Effector memory CD4-positive, alpha-beta T cell (primary cell): ENCODE measurements at regions not wholly inside any gene's neighbourhood (a gene's known extent, or its start where the extent isn't known, plus 50 kb on each side); places are given as distances from the start of the nearest gene placed in this dataset.
"Not testable (repeated sequence)": the region's sequence is repeated elsewhere in the genome, so short reads cannot be mapped to it uniquely, and the experiment has no call there.

Experiments used
- DNase-seq, 3 donors: peaks; one replicate each; pipeline ENCODE4 v3.0.0-alpha.2; 2020
- H3K27ac ChIP-seq: 2 replicates; pipeline ENCODE4 v1.7.0; 2013; ENCODE audit warnings: mild to moderate bottlenecking, low read length, moderate library complexity; ENCODE audit not compliant: insufficient read depth, poor library complexity, severe bottlenecking
- H3K27me3 ChIP-seq: replicated peaks from 2 replicates; pipeline ENCODE4 v1.7.0; 2013; ENCODE audit warnings: mild to moderate bottlenecking, low read length; ENCODE audit not compliant: insufficient read depth, control insufficient read depth, poor library complexity, severe bottlenecking
- H3K36me3 ChIP-seq: 2 replicates; pipeline ENCODE4 v1.7.0; 2013; ENCODE audit warnings: mild to moderate bottlenecking, low read length, moderate library complexity; ENCODE audit not compliant: control insufficient read depth, insufficient read depth
- H3K4me1 ChIP-seq: 2 replicates; pipeline ENCODE4 v1.7.0; 2013; ENCODE audit warnings: low read length, mild to moderate bottlenecking; ENCODE audit not compliant: control insufficient read depth, insufficient read depth, poor library complexity, severe bottlenecking
- H3K4me3 ChIP-seq: 2 replicates; pipeline ENCODE4 v1.7.0; 2013; ENCODE audit warnings: low read length, low read depth, mild to moderate bottlenecking; ENCODE audit not compliant: insufficient read depth, poor library complexity, severe bottlenecking
- H3K9me3 ChIP-seq: 2 replicates; pipeline ENCODE4 v1.7.0; 2013; ENCODE audit warnings: mild to moderate bottlenecking, low read length, moderate library complexity; ENCODE audit not compliant: control insufficient read depth

DNA sequence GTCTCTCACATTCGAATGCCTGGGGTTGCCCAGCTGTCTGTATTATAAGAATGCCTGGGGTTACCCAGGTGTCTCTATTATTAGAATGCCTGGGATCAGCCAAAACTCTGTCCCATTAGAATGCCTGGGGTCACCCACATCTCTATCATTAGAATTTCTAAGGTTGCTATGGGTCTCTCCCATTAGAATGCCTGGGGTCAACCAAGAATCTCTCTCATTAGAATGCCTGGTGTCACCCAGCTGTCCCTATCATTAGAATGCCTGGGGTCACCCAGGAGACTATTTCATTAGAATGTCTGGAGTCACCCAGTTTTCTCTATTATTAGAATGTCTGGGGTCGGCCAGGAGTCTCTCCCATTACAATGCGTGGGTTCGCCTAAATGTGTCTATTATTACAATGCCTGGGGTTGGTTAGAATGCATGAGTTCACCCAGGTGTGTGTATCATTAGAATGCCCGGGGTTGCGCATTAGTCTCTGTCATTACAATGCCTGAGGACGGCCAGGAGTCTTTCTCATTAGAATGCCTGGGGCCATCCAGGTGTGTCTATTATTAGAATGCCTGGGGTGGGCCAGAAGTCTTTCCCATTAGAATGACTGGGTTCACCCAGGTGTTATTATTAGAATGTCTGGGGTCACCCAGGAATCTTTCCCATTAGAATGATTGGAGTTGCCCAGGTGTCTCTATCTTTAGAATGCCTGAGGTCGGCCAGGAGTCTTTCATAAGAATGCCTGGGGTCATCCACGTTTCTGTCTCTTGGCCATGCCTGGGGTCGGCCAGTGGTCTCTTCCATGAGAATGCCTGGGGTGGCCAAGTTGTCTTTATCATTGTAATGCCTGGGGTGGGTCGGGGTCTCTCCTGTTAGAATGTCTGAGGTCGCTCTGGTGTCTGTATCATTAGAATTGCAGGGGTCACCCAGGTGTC is 59.6 kb downstream of the RNF187 start:
- H3K9me3 ChIP-seq: no peaks in the 10 kb centered on the region
- H3K27ac ChIP-seq: no peak overlapping the region
- H3K36me3 ChIP-seq: no peaks in the 10 kb centered on the region
- no peak for DNase-seq
- no peaks in the 10 kb centered on the region for H3K4me1 ChIP-seq
- no peaks in the 10 kb centered on the region for H3K27me3 ChIP-seq
- H3K4me3 ChIP-seq: no peak overlapping the region

DNA sequence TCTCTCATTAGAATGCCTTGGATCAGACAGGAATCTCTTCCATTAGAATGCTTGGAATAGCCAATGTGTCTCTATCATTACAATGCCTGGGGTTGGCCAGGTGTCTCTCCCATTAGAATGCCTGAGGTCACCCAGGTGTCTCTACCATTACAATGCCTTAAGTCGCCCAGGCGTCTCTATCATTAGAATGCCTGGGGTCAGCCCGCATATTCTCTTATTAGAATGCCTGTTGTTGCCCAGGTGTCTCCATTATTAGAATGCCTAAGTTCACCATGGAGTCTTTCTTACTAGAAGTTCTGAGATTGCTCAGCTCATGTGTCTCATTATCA is 60.2 kb downstream of the RNF187 start:
- no peak for DNase-seq
- H3K27me3 ChIP-seq: no peaks in the 10 kb centered on the region

DNA sequence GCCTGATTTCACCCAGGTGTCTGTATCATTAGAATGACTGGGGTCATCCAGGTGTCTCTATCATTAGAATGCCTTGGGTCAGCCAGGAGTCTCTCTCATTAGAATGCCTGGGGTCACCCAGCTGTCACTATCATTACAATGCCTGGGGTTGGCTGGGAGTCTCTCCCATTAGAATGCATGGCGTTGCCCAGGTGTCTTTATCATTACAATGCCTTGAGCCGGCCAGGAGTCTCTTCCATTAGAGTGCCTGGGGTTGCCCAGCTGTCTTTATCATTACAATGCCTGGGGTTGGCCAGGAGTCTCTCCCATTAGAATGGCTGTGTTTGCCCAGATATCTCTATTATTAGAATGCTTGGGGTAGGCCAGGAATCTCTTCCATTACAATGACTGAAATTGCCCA is 61.6 kb downstream of the RNF187 start:
- no peak overlapping the region for H3K27ac ChIP-seq
- no peaks in the 10 kb centered on the region for H3K27me3 ChIP-seq
- no peaks in the 10 kb centered on the region for H3K36me3 ChIP-seq
- no peaks in the 10 kb centered on the region for H3K4me1 ChIP-seq
- no peak overlapping the region for H3K4me3 ChIP-seq
- DNase-seq: no peak
- H3K9me3 ChIP-seq: no peaks in the 10 kb centered on the region

More for the DNA sequence above, 60.2 kb downstream of the RNF187 start:
- Histone ChIP-seq H3K36me3 (no peaks in the 10 kb centered on the region), H3K4me1 (no peaks in the 10 kb centered on the region), H3K9me3 (no peaks in the 10 kb centered on the region), H3K27ac (no peak overlapping the region), H3K4me3 (no peak overlapping the region)

DNA sequence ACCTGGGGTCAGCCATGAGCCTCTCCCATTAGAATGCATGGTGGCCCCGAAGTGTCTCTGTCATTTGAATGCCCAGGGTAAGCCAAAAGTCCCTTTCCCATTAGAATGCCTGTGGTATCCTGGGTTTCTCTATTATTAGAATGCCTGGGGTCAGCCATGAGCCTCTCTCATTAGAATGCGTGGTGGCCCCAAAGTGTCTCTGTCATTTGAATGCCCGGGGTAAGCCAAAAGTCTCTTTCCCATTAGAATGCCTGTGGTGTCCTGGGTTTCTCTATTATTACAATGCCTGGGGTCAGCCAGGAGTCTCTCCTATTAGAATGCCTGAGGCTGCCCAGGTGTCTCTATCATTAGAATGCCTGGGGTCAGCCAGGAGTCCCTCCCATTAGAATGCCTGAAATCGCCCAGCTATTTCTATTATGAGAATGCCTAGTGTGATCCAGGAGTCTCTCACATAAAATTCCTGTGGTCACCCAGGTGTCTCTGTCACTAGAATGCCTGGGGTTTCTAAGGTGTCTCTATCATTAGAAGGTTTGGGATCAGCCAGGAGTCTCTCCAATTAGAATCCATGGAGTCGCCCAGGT is 65.5 kb downstream of the RNF187 start:
- DNase-seq: no peak
- Histone ChIP-seq H3K36me3 (no peaks in the 10 kb centered on the region), H3K9me3 (peaks cover 6% of the 10 kb centered on the region), H3K4me3 (no peak overlapping the region), H3K4me1 (no peaks in the 10 kb centered on the region), H3K27ac (no peak overlapping the region), H3K27me3 (no peaks in the 10 kb centered on the region)

DNA sequence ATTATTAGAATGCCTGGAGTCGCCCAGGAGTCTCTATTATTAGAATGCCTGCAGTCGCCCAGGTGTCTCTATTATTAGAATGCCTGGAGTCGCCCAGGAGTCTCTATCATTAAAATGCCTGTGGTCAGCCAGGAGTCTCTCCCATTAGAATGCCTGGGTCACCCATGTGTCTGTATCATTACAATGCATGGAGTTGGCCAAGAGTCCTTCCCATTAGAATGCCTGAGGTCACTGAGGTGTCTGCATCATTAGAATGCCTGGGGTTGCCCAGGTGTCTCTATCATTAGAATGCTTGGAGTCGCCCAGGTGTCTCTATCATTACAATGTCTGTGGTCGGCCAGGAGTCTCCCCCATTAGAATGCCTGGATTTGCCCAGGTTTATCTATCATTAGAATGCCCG is 66.9 kb downstream of the RNF187 start:
- H3K9me3 ChIP-seq: peaks cover 6% of the 10 kb centered on the region
- H3K4me1 ChIP-seq: no peaks in the 10 kb centered on the region
- H3K4me3 ChIP-seq: no peak overlapping the region
- no peak for DNase-seq
- no peak overlapping the region for H3K27ac ChIP-seq
- H3K36me3 ChIP-seq: no peaks in the 10 kb centered on the region
- H3K27me3 ChIP-seq: no peaks in the 10 kb centered on the region

DNA sequence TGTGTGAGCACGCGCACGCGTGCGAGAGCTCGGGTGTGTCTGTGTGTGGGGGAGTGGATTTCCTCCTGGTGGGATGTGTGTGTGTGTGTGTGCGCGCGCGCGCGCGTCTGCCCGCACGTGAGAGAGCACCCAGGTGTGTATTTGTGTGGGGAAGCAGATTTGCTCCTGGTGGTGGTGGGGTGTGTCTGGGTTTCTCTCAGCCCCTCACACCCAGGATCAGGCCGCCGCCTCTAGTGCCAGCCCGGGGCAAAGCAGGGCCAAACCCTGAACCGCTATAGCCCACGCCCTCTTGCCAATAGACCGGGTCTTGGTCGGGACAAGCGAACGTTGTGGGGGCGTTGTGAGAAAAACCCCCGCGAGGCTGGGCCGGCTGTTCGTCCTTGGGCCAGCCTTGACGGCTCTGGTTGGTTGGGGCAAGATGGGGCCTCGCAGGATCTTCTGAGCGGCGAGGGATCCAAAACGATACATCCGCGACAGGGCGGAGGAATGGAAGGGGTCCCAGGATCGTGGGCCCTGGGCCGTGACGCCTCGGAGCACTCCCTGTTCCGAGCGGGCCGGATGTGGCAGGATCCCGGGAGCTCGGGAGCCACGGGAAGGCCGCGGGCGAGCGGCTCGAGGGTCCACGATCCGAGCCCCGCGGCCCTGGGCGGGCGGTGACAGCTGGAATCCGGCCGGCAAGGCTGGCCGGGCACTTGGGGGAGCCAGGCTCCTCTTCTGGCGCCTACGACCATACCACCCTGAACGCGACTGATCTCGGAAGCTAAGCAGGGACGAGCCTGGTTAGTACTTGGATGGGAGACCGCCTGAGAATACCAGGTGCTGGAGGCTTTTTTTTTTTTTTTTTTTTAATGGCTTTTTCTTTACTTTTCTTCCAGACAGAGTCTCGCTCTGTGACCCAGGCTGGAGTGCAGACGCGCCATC is 68.2 kb downstream of the RNF187 start:
- DNase-seq: peak in 1 of 3 donors; percentile 35
- Histone ChIP-seq H3K9me3 (peaks cover 6% of the 10 kb centered on the region), H3K27ac (no peak overlapping the region), H3K4me3 (no peak overlapping the region), H3K36me3 (no peaks in the 10 kb centered on the region), H3K4me1 (no peaks in the 10 kb centered on the region), H3K27me3 (no peaks in the 10 kb centered on the region)

DNA sequence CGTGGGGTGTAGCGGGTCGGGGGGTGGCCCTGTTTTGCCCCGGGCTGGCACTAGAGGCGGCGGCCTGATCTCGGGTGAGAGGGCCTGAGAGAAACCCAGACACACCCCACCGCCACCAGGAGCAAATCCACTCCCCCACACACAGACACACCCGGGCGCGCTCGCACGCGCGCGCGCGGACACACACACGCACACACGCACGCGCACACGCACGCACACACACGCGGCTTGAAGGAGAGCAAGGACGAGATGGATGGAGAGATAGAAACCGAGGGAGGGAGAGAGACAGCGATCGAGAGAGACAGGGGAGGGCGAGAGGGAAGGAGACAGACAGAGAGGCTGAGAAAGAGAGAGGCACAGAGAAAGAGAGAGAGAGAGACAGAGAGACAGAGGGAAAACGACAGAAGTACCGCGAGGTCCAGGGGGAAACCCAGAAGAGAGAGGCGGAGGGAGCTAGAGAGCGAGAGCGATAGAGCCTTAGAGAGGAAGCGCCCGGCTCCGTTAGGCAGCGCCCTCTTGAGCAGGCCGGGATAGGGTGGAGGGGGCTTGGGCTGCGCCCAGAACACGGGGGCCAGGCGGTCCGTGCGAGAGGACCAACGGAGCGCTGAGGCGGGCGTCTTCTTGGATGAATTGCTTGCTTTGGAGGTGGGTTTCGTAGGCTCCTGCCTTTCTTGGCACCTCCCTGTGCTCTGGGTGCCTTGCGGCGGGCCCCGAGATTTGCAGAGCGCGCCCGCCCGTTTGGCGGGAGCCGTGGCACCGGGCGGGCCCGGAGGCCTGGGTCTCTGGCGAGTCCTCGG is 69.7 kb downstream of the RNF187 start:
- not testable (repeated sequence) for H3K36me3 ChIP-seq, H3K9me3 ChIP-seq, H3K4me1 ChIP-seq, H3K27me3 ChIP-seq, H3K4me3 ChIP-seq, H3K27ac ChIP-seq
- DNase-seq: peak in 1 of 3 donors; percentile 22
